SK-N-DZ (cell line): ENCODE measurements at regions not wholly inside any gene's neighbourhood (a gene's known extent, or its start where the extent isn't known, plus 50 kb on each side); places are given as distances from the start of the nearest gene placed in this dataset.
"Not testable (repeated sequence)": the region's sequence is repeated elsewhere in the genome, so short reads cannot be mapped to it uniquely, and the experiment has no call there.

Experiments used
- DNase-seq: peaks from one replicate; pipeline ENCODE4 v3.0.0-alpha.2; 2015; ENCODE audit warnings: low spot score

GRCh38 chr13:80754441-80754840 lies 413.5 kb upstream of the SPRY2 start:
- no peak for DNase-seq

GRCh38 chr13:80753866-80754265 lies 412.9 kb upstream of the SPRY2 start:
- DNase-seq, result no peak

- DNase-seq, result no peak
Observed at GRCh38 chr13:80751854-80752253, 410.9 kb upstream of the SPRY2 start.

- DNase-seq, result no peak
Observed at GRCh38 chr13:80744147-80744914, 403.4 kb upstream of the SPRY2 start.

- DNase-seq, result no peak
Observed at GRCh38 chr13:80742033-80742432, 401.1 kb upstream of the SPRY2 start.

GRCh38 chr13:80740071-80740470 lies 399.1 kb upstream of the SPRY2 start:
- DNase-seq, result no peak

GRCh38 chr13:80737513-80737912 lies 396.6 kb upstream of the SPRY2 start:
- DNase-seq, result no peak

- DNase-seq, result no peak
Observed at GRCh38 chr13:80727321-80727975, 386.5 kb upstream of the SPRY2 start.

- DNase-seq, result no peak
Observed at GRCh38 chr13:80726868-80727267, 385.9 kb upstream of the SPRY2 start.

GRCh38 chr13:80721689-80722088 lies 380.8 kb upstream of the SPRY2 start:
- no peak for DNase-seq

GRCh38 chr13:80718970-80719369 lies 378.0 kb upstream of the SPRY2 start:
- no peak for DNase-seq

GRCh38 chr13:80717776-80718175 lies 376.9 kb upstream of the SPRY2 start:
- no peak for DNase-seq

- DNase-seq, result no peak
Observed at GRCh38 chr13:80716610-80717081, 375.7 kb upstream of the SPRY2 start.

GRCh38 chr13:80712026-80712425 lies 371.1 kb upstream of the SPRY2 start:
- DNase-seq, result no peak

- no peak for DNase-seq
Observed at GRCh38 chr13:80708791-80709190, 367.9 kb upstream of the SPRY2 start.

- DNase-seq, result no peak
Observed at GRCh38 chr13:80707000-80707983, 366.4 kb upstream of the SPRY2 start.

- DNase-seq, result no peak
Observed at GRCh38 chr13:80706164-80706471, 365.2 kb upstream of the SPRY2 start.

- DNase-seq, result no peak
Observed at GRCh38 chr13:80705371-80706163, 364.6 kb upstream of the SPRY2 start.

- no peak for DNase-seq
Observed at GRCh38 chr13:80704369-80704768, 363.4 kb upstream of the SPRY2 start.

GRCh38 chr13:80695841-80696240 lies 354.9 kb upstream of the SPRY2 start:
- no peak for DNase-seq

GRCh38 chr13:80691814-80692213 lies 350.9 kb upstream of the SPRY2 start:
- not testable (repeated sequence) for DNase-seq
